SU-DHL-6 (cell line): ENCODE measurements at regions not wholly inside any gene's neighbourhood (a gene's known extent, or its start where the extent isn't known, plus 50 kb on each side); places are given as distances from the start of the nearest gene placed in this dataset.

Experiments used
- H2AFZ ChIP-seq: fragments of 200-600 bp; sonication (generic); 2 replicates; pipeline ENCODE4 v1.6.1; 2014; ENCODE audit warnings: low read depth, mild to moderate bottlenecking, moderate library complexity, mixed read lengths, antibody characterized with exemption, low read length; ENCODE audit not compliant: severe bottlenecking
- H3F3A ChIP-seq: fragments of 200-600 bp; shearing (Covaris generic); 2 replicates; pipeline ENCODE4 v1.6.0; 2016; ENCODE audit warnings: antibody characterized with exemption, mild to moderate bottlenecking; ENCODE audit not compliant: insufficient read depth
- H3K27ac ChIP-seq: fragments of 200-600 bp; sonication (generic); 2 replicates; pipeline ENCODE4 v1.5.1; 2016; ENCODE audit warnings: low read depth, mild to moderate bottlenecking, low read length, moderate library complexity, mixed read lengths
- H3K27me3 ChIP-seq: fragments of 200-600 bp; sonication (generic), shearing (Covaris generic); 2 replicates; pipeline ENCODE4 v1.6.0; 2014; ENCODE audit warnings: mild to moderate bottlenecking, low read length
- H3K36me3 ChIP-seq: fragments of 200-600 bp; sonication (generic); 2 replicates; pipeline ENCODE4 v1.6.1; 2014; ENCODE audit warnings: mild to moderate bottlenecking, low read length, mixed read lengths
- H3K4me2 ChIP-seq: fragments of 300-600, 200-600 bp; shearing (Covaris generic), sonication (generic); 2 replicates; pipeline ENCODE4 v1.6.0; 2014; ENCODE audit warnings: low read length, low read depth, mild to moderate bottlenecking; ENCODE audit not compliant: poor library complexity, severe bottlenecking
- H3K4me3 ChIP-seq: fragments of 200-600 bp; sonication (generic); 2 replicates; pipeline ENCODE4 v1.5.1; 2014; ENCODE audit warnings: antibody characterized with exemption, low read length, mild to moderate bottlenecking, mixed read lengths; ENCODE audit not compliant: insufficient read depth, poor library complexity, severe bottlenecking
- H3K79me2 ChIP-seq: fragments of 200-600 bp; sonication (generic); 2 replicates; pipeline ENCODE4 v1.6.1; 2014; ENCODE audit warnings: mild to moderate bottlenecking, low read length, moderate library complexity; ENCODE audit not compliant: insufficient read depth
- H3K9ac ChIP-seq: fragments of 200-600 bp; sonication (generic); 2 replicates; pipeline ENCODE4 v1.7.0; 2014; ENCODE audit warnings: mild to moderate bottlenecking, low read length
- H3K9me2 ChIP-seq: fragments of 200-600 bp; sonication (generic); replicated peaks from 2 replicates; pipeline ENCODE4 v1.6.1; 2014; ENCODE audit warnings: low read length; ENCODE audit not compliant: insufficient read depth
- H3K9me3 ChIP-seq: fragments of 200-600 bp; sonication (generic); 2 replicates; pipeline ENCODE4 v1.6.1; 2014; ENCODE audit warnings: low read length, mixed read lengths; ENCODE audit not compliant: insufficient read depth
- H4K20me1 ChIP-seq: fragments of 200-600 bp; sonication (generic); 2 replicates; pipeline ENCODE4 v1.6.1; 2014; ENCODE audit warnings: low read depth, mild to moderate bottlenecking, antibody characterized with exemption, low read length, moderate library complexity, mixed read lengths
- CTCF ChIP-seq: fragments of 200-600 bp; sonication (generic); IDR thresholded peaks from one replicate; pipeline ENCODE4 v1.5.1; 2017; ENCODE audit warnings: antibody characterized with exemption, mild to moderate bottlenecking, low read length, moderate library complexity; ENCODE audit not compliant: insufficient read depth, poor library complexity, severe bottlenecking
- EZH2phosphoT487 ChIP-seq: fragments of 200-600 bp; sonication (generic), shearing (Covaris generic); conservative IDR thresholded peaks from 2 replicates; pipeline ENCODE4 v1.6.1; 2018; ENCODE audit warnings: mild to moderate bottlenecking, antibody characterized with exemption, low read length, moderate library complexity, mixed read lengths

GRCh38 chrX:134186362-134187121 lies 50.4 kb upstream of the CCDC160 start:
- Histone ChIP-seq H3K4me2 (no peak overlapping the region), H3K9ac (no peak overlapping the region)

More at GRCh38 chrX:134186362-134187121, 50.4 kb upstream of the CCDC160 start:
- no peak for TF ChIP-seq CTCF
- TF ChIP-seq EZH2phosphoT487: no peak
- Histone ChIP-seq H3K79me2 (no peaks in the 10 kb centered on the region), H3K27ac (no peak overlapping the region), H4K20me1 (no peaks in the 10 kb centered on the region), H3F3A (no peaks in the 10 kb centered on the region), H3K9me3 (no peaks in the 10 kb centered on the region), H2AFZ (no peak overlapping the region), H3K36me3 (no peaks in the 10 kb centered on the region), H3K9me2 (no peaks in the 10 kb centered on the region), H3K4me3 (no peak overlapping the region), H3K27me3 (no peaks in the 10 kb centered on the region)
